H7 (cell line): ENCODE measurements at regions not wholly inside any gene's neighbourhood (a gene's known extent, or its start where the extent isn't known, plus 50 kb on each side); places are given as distances from the start of the nearest gene placed in this dataset.

Source experiments
- DNase-seq: peaks from one replicate; pipeline ENCODE4 v3.0.0; 2012
- H3K27me3 ChIP-seq: 2 replicates; pipeline ENCODE4 v1.6.0; 2011; ENCODE audit warnings: mild to moderate bottlenecking, low read length; ENCODE audit not compliant: control insufficient read depth, insufficient read depth
- H3K36me3 ChIP-seq: replicated peaks from 2 replicates; pipeline ENCODE4 v1.5.1; 2011; ENCODE audit warnings: low read length; ENCODE audit not compliant: control insufficient read depth, insufficient read depth
- H3K4me3 ChIP-seq: 2 replicates; pipeline ENCODE4 v1.5.1; 2011; ENCODE audit warnings: low read depth, mild to moderate bottlenecking, control low read depth, low read length, moderate library complexity; ENCODE audit not compliant: insufficient read depth

- Histone ChIP-seq H3K36me3 (no peaks in the 10 kb centered on the region), H3K27me3 (no peaks in the 10 kb centered on the region), H3K4me3 (no peak overlapping the region)
- no peak for DNase-seq
Observed at GRCh38 chr1:238265866-238266265, 375.1 kb upstream of the ZP4 start.

DNA sequence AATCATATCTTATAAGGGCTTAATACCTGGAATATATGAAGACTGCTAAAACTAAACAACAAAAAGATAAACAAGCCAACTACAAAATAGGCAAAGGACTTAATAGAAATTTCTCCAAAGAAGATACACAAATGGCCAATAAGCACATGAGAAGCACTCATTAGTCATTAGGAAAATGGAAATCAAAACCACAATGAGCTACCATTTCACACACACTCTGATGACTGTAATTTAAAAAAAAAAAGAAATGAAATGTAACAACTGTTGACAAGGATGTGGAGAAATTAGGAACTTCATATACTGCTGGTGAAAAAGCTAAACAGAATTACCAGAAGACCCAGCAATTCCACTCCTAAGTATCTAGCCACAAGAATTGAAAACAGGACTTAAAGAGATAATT lies 374.2 kb upstream of the ZP4 start:
- no peak for DNase-seq
- H3K36me3 ChIP-seq = no peaks in the 10 kb centered on the region
- no peaks in the 10 kb centered on the region for H3K27me3 ChIP-seq
- no peak overlapping the region for H3K4me3 ChIP-seq

GRCh38 chr1:238258510-238258909 lies 367.8 kb upstream of the ZP4 start:
- no peak for DNase-seq
- no peak overlapping the region for H3K4me3 ChIP-seq
- no peaks in the 10 kb centered on the region for H3K36me3 ChIP-seq
- H3K27me3 ChIP-seq = no peaks in the 10 kb centered on the region

DNA sequence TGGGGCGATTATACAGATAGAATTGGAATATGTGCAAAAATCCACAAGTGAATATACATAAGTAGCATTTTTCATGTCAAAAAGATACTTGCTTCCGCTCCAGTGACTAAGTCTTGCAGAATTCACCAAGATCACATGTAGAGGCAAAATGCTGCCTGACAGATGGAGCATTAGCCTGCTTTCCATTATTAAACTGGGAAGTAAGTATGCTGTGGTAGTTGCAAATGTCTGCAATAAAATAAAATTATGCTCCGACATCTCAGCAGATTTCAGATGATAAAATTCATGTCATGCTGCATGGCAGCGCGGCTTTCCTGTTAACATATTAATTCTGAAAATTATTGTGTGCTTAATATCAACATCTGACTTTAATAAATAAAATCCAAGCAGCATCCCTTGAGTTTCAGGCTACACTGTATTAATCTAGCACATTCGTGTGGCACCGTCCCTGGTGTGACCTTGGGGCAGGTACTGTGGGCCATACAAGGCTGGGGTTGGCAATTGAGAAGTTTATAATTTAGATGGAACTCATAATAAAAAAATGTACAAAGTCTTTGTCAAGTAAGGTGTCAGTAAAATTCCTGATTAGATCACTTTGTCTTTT lies 366.4 kb upstream of the ZP4 start:
- Histone ChIP-seq H3K4me3 (no peak overlapping the region), H3K27me3 (no peaks in the 10 kb centered on the region), H3K36me3 (no peaks in the 10 kb centered on the region)
- DNase-seq = no peak

- H3K27me3 ChIP-seq = no peaks in the 10 kb centered on the region
- peak; percentile 13 for DNase-seq
- no peaks in the 10 kb centered on the region for H3K36me3 ChIP-seq
- no peak overlapping the region for H3K4me3 ChIP-seq
Observed at GRCh38 chr1:238254935-238255334, 364.2 kb upstream of the ZP4 start.

- Histone ChIP-seq H3K4me3 (no peak overlapping the region), H3K27me3 (no peaks in the 10 kb centered on the region)
- DNase-seq = peak; percentile 61
Observed at GRCh38 chr1:238252033-238252802, 361.5 kb upstream of the ZP4 start.

DNA sequence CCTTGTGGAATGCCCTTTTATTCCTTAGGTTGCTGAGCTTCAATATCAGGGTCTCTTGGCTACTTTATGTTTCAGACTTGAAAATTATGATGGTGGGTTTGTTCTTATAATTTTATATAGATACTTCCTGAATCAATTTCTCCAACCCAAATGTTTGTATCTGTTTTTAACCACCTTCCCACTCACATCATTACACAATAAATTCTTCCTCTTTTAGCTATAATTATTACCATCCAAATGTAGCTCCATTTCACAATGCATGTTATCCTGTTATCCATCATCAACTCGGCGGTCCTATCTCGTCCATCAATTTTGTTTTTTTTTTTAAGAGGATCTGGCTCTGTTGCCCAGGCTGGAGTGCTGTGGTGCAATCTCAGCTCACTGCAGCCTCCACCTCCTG lies 357.6 kb upstream of the ZP4 start:
- DNase-seq = no peak
- no peaks in the 10 kb centered on the region for H3K36me3 ChIP-seq
- no peak overlapping the region for H3K4me3 ChIP-seq
- no peaks in the 10 kb centered on the region for H3K27me3 ChIP-seq

More at GRCh38 chr1:238252033-238252802, 361.5 kb upstream of the ZP4 start:
- H3K36me3 ChIP-seq = no peaks in the 10 kb centered on the region

GRCh38 chr1:238242181-238242580 lies 351.5 kb upstream of the ZP4 start:
- Histone ChIP-seq H3K27me3 (no peaks in the 10 kb centered on the region), H3K4me3 (no peak overlapping the region), H3K36me3 (no peaks in the 10 kb centered on the region)
- DNase-seq = no peak

DNA sequence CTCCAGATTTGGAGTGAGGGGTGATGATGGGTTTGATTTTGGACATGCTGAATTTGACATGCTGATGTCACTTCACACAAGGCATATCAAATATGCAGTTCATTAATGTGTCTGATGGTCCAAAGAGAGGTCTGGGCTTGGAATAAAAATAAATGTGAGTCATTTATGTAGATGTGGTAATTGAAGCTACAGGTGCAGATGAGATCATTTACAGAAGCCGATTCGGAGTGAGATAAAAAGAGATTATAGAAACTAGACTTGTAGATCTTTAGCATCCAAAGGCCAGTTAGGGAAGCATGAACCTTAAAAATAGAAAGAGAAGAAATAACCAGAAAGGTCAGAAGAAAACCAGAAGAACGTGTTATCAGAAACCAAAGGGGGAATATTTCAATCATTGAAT lies 350.9 kb upstream of the ZP4 start:
- Histone ChIP-seq H3K27me3 (no peaks in the 10 kb centered on the region), H3K4me3 (no peak overlapping the region), H3K36me3 (no peaks in the 10 kb centered on the region)
- DNase-seq = no peak

GRCh38 chr1:238239343-238239742 lies 348.6 kb upstream of the ZP4 start:
- Histone ChIP-seq H3K36me3 (no peaks in the 10 kb centered on the region), H3K4me3 (no peak overlapping the region), H3K27me3 (no peaks in the 10 kb centered on the region)
- no peak for DNase-seq

DNA sequence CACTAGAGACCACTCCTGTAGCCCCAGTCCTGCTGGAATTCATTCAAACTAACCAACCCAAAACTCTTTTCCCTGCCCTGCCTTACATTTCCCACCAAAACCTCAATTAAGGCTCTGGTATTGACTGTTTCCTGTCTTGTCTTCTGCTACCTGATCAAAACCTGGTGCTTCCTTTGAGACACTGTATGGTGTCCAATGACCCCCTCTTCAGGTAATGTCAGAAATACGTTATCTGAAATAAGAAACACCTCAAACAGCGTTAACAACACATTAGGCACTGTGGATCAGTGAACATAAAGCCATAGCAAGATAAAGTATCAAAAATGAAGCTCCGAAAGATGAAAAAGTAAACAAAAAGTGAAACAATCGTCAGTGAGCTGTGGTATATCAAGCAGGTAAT lies 343.2 kb upstream of the ZP4 start:
- Histone ChIP-seq H3K4me3 (no peak overlapping the region), H3K36me3 (no peaks in the 10 kb centered on the region), H3K27me3 (no peaks in the 10 kb centered on the region)
- DNase-seq = no peak

DNA sequence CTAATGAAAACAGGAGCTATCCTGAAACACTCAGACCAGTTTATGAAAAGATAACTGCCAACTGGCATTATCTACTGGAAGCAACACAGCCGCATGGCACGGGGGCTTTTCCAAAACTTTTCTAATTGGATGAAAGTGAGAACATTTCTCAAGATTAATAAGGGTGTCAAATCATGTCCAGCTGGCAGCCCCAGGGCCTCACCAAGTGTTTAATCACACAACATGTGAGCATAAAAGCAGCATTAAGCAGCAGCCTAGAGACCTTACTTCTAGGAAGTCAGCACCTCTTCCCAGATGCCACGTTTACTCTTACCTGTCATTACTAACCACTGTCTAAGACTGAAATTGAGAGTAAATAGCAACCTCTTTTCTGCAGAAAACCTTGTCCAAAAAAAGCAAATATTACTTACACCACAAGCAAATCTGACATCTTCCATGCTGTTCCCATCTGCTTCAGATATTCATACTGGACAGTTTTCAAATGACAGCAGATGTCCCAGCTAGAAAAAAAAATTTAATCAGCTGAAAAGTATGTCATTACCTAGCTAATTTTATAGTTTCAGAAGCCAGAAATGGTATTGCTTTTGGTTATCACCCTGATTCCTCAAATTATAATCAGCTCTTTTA lies 341.5 kb upstream of the ZP4 start:
- no peak for DNase-seq
- H3K27me3 ChIP-seq = no peaks in the 10 kb centered on the region
- H3K4me3 ChIP-seq = no peak overlapping the region
- no peaks in the 10 kb centered on the region for H3K36me3 ChIP-seq

DNA sequence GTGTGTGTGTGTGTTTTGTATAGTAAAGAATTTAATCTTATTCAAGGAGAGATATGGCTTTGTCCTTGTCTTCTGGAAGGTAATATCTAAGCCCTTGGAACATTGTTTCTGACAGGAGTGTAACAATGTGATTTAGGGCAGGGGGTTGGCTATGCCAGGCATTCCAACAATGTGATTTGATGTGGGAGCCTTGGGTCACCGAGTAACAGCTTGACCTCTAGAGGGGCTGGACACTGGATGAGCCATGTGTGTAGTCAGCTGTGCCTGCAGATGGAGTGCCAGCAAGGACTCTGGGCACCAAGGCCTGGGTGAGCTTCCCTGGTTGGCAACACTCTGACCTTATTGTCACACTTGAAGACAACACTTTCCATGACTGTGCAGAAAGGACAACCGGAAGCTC lies 336.1 kb upstream of the ZP4 start:
- Histone ChIP-seq H3K4me3 (no peak overlapping the region), H3K36me3 (no peaks in the 10 kb centered on the region), H3K27me3 (no peaks in the 10 kb centered on the region)
- DNase-seq = no peak

DNA sequence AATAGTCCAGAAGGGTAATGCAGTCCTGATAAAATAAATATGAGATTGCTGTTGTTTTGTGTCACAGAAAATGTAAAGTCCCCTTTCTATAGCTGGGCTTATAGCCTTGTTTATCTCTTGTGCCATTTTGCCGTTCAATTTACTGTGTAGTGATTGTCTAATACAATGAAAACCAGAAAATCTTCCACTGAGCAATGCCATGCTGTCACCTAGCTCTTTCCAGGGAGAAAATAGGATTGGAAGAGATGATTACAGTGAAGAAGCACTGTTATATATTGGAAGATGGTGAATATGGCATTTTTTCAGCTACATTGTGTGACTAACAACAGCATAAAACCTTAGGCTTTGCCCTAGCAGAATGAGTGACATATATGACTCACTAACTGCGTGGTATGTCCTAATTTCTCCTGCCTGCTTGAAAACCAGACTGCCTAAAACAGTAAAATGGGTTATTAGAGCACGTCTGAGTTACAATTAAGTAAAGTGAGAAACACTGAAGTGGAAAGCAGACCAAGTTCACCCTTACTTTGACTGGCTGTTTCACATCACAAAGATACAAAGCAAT lies 332.4 kb upstream of the ZP4 start:
- Histone ChIP-seq H3K36me3 (no peaks in the 10 kb centered on the region), H3K27me3 (no peaks in the 10 kb centered on the region), H3K4me3 (no peak overlapping the region)
- no peak for DNase-seq

- Histone ChIP-seq H3K36me3 (no peaks in the 10 kb centered on the region), H3K4me3 (no peak overlapping the region), H3K27me3 (no peaks in the 10 kb centered on the region)
- DNase-seq = no peak
Observed at GRCh38 chr1:238221738-238222137, 331.0 kb upstream of the ZP4 start.
